Lung (tissue), 11 donors: ENCODE measurements at regions not wholly inside any gene's neighbourhood (a gene's known extent, or its start where the extent isn't known, plus 50 kb on each side); places are given as distances from the start of the nearest gene placed in this dataset.
A peak's percentile ranks its signal among the peaks of the same experiment; 100 is the strongest.

Experiments
- ATAC-seq: fragments of 200-7000 bp; cut with Tn5 transposase; one replicate; pipeline ENCODE4 v1.9.1; 2020; ENCODE audit warnings: moderate number of reproducible peaks; ENCODE audit not compliant: insufficient read depth, low FRiP score
- DNase-seq, 3 donors: peaks; one replicate each; pipeline ENCODE4 v3.0.0-alpha.2; 2013 to 2017
- H3K27ac ChIP-seq, 2 donors: one replicate each; pipeline ENCODE4 v1.5.1; 2013; ENCODE audit warnings: mild to moderate bottlenecking in 2 of 2, moderate library complexity in 2 of 2, control low read depth in 1 of 2, inconsistent platforms in 1 of 2, low read depth in 1 of 2, low read length in 1 of 2
- H3K27me3 ChIP-seq, 3 donors: one replicate each; pipeline ENCODE4 v1.5.1; 2013; ENCODE audit warnings: low read length in 2 of 3; ENCODE audit not compliant: control insufficient read depth in 3 of 3, insufficient read depth in 3 of 3
- H3K36me3 ChIP-seq, 4 donors: one replicate each; pipeline ENCODE4 v1.5.1; 2013; ENCODE audit warnings: low read length in 4 of 4, mild to moderate bottlenecking in 1 of 4, moderate library complexity in 1 of 4; ENCODE audit not compliant: control insufficient read depth in 4 of 4, insufficient read depth in 4 of 4
- H3K4me1 ChIP-seq, 5 donors: one replicate each; pipeline ENCODE4 v1.5.1; 2013; ENCODE audit warnings: low read length in 5 of 5, mild to moderate bottlenecking in 2 of 5, moderate library complexity in 1 of 5; ENCODE audit not compliant: control insufficient read depth in 5 of 5, insufficient read depth in 5 of 5
- H3K4me3 ChIP-seq: one replicate; pipeline ENCODE4 v1.5.1; 2013; ENCODE audit warnings: mild to moderate bottlenecking, control low read depth, moderate library complexity
- H3K9ac ChIP-seq, 2 donors: one replicate each; pipeline ENCODE4 v1.5.1; 2013; ENCODE audit warnings: low read length in 2 of 2, control low read depth in 1 of 2; ENCODE audit not compliant: insufficient read depth in 1 of 2
- H3K9me3 ChIP-seq, 4 donors: one replicate each; pipeline ENCODE4 v1.5.1; 2013; ENCODE audit warnings: low read length in 3 of 4, mild to moderate bottlenecking in 1 of 4, moderate library complexity in 1 of 4; ENCODE audit not compliant: control insufficient read depth in 4 of 4, insufficient read depth in 3 of 4
- CTCF ChIP-seq: IDR thresholded peaks from 2 replicates; pipeline ENCODE4 v1.5.1; 2012; ENCODE audit warnings: mild to moderate bottlenecking; ENCODE audit errors: control extremely low read depth, extremely low read depth
- WGBS, 2 donors: extraction: QIAGEN DNeasy Blood & Tissue Kit; methylation state at CpG; one replicate each; pipeline ENCODE4 v1.1.7; 2013; 5-methylcytosine and 5-hydroxymethylcytosine counted together
- donor health status: control.
- donor health status: control.
- donor health status: Bipolar disorder and iron deficiency.
- donor health status: healthy.
- donor health status: DM: yes; HTN: yes; CAD: no.

- Histone ChIP-seq H3K27ac (no peak overlapping the region), H3K27me3 (peaks cover 0 to 5% (median 0%) of the 10 kb centered on the region in 3 donors), H3K4me3 (no peak overlapping the region), H3K36me3 (no peaks in the 10 kb centered on the region), H3K9me3 (peaks cover 0 to 3% (median 0%) of the 10 kb centered on the region in 4 donors), H3K4me1 (no peaks in the 10 kb centered on the region), H3K9ac (no peak overlapping the region)
- no peak for TF ChIP-seq CTCF
- ATAC-seq: no peak
- no peak for DNase-seq
- WGBS, 2 donors: 85 to 95% methylated on average over 2 of the region's 2 CpGs
Measured at GRCh38 chr5:109945723-109946480, 256.2 kb downstream of the MAN2A1 start.

GRCh38 chr5:109946610-109947009 is 256.9 kb downstream of the MAN2A1 start:
- DNase-seq (no peak), ATAC-seq (no peak)
- TF ChIP-seq CTCF: no peak

GRCh38 chr5:109947667-109948066 is 257.9 kb downstream of the MAN2A1 start:
- no peak for ATAC-seq
- 77 to 83% methylated on average over 3 of the region's 3 CpGs for WGBS, 2 donors
- H3K4me1 ChIP-seq: no peaks in the 10 kb centered on the region

More at GRCh38 chr5:109946610-109947009, 256.9 kb downstream of the MAN2A1 start:
- Histone ChIP-seq H3K9me3 (peaks cover 0 to 2% (median 0%) of the 10 kb centered on the region in 4 donors), H3K4me3 (no peak overlapping the region), H3K4me1 (no peaks in the 10 kb centered on the region), H3K27me3 (peaks cover 0 to 5% (median 0%) of the 10 kb centered on the region in 3 donors), H3K36me3 (no peaks in the 10 kb centered on the region), H3K27ac (no peak overlapping the region), H3K9ac (no peak overlapping the region)
- WGBS, 2 donors: 63 to 65% methylated on average over 4 of the region's 4 CpGs

More at GRCh38 chr5:109947667-109948066, 257.9 kb downstream of the MAN2A1 start:
- Histone ChIP-seq H3K4me3 (no peak overlapping the region), H3K9me3 (peaks cover 0 to 2% (median 0%) of the 10 kb centered on the region in 4 donors), H3K9ac (no peak overlapping the region), H3K27ac (no peak overlapping the region), H3K27me3 (peaks cover 0 to 5% (median 0%) of the 10 kb centered on the region in 3 donors), H3K36me3 (no peaks in the 10 kb centered on the region)
- TF ChIP-seq CTCF: no peak
- DNase-seq: peak in 1 of 3 donors; percentile 14
